Superior temporal gyrus (tissue), 1 donor: ENCODE measurements at regions not wholly inside any gene's neighbourhood (a gene's known extent, or its start where the extent isn't known, plus 50 kb on each side); places are given as distances from the start of the nearest gene placed in this dataset.
A peak's percentile ranks its signal among the peaks of the same experiment; 100 is the strongest.

Experiments used
- DNase-seq: peaks from one replicate; pipeline ENCODE4 v3.0.0-alpha.2; 2016; ENCODE audit errors: extremely low spot score

DNA sequence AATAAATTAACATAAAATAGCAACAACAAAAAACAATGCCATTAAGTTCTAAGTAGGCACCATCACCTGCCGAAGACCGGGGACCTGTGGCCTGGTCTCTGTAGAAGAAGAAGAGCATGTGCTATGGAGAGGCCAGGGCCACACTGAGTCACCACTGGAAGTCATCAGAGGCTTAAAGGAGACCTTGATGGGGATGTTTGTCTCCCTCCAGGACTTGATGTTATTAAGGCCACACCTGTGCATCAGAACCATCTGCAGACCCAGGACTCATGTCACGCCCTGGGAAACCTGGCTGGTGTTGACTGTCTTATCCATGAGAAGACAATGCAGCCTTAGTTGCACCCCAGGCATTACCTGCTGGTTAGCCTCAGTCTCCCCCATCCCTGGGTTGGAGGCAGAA, 292.3 kb downstream of the AACS start:
- DNase-seq, result no peak

DNA sequence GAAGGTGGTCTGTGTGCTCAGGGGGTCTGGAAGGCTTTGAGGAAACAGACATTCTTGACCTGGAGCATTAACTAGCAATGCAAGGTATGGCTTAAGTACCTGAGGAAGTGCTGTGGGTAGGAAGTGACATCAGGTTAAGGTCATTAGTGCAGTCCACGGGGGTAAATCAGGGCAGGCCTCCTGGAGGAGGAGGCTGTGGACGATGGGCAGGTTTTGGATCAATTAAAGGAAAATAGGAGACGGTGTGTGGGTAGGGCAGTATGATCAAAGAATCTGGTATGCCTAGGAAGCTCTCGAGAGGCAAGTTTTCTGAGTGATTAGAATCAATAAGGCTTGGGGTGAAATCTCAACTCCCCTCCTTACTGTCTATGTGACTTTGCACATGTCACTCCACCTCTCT, 295.3 kb downstream of the AACS start:
- no peak for DNase-seq

DNA sequence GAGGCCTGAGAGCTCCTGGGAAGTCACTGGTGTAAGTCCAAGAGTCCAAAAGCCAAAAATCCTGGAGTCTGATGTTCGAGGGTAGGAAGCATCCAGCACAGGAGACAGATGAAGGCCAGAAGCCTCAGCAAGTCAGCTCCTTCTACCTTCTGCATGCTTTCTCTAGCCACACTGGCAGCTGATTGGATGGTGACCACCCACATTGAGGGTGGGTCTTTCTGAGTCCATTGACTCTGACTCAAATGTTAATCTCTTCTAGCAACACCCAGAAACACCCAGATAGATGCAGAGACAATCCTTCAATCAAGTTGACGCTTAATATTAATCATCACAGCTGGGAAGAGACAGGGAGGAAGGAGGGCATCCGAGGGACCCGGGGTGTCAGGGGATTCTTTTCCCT, 305.8 kb downstream of the AACS start:
- DNase-seq, result no peak

DNA sequence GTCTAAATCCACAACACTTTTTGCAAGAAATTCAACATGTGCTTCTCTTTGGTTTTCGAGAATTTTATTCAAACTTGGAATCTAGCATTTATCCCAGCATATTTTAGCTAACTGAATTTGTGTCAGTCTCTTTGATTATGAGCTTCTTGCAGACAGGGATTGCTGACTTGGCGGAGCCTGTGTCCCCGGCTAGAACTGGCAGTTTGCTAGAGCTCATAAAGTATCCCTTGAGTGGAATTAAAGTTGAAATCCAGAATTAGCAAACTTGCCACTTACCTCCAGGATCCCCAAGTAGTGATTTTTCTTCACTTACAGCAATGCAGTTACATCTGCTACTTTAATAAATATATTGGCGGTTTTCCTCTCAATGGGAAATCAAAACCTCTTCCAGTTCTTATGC, 306.9 kb downstream of the AACS start:
- no peak for DNase-seq

DNA sequence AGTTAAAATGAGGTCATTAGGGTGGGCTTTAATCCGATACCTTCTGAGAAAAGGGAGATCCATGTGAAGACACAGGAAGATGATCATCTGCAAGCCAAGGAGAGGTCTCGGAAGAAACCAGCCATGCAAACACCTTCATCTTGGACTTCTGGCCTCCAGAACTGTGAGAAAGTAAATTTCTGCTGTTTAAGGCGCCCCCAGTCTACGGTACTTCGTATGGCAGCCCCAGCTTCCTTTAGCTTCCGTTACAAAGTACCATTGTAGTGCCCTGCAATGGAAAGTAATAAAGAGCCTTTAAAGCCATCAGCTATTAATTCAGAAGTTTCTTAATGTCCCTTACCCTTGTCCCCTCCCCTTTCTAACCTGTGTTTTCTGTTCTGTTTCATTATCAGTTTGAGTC, 308.1 kb downstream of the AACS start:
- DNase-seq, result no peak

DNA sequence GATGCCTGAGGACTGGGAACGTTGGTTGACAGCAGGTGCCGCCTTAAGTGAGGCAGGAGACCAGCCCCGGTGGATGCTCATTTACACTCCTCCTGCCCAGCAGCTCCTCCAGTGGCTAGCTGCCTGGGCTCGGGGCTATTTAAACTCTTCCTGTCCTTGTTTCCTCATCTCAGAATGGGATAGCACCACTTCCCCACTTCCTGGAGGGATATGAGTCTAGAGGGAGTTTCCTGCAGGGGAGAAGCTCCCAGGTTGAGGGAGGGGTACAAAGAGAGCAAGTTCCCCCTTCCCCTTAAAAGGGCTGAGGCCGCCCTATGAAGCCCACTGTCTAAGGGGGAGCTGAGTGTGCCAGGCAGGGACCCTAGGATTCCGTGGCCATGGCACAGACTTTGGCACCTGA, 311.2 kb downstream of the AACS start:
- no peak for DNase-seq

DNA sequence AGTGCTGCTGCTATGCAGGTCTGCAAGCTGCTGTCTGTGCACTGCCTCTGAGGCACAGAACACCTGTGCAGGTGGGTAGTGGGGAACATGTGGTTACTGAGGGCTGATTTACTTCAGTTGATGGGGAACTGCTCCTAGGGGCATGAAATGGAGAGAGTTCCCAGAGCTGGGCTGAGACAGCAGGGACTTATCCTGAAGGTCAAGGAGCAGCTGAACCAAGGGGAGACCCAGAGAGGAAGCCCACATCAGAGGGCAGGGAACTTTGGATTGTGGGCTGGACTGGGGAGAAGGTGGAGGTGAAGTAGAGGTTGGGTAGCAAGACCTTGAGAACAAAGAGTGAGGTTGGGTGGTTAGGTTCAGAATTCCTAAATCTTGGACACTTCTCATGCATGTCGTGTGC, 311.9 kb downstream of the AACS start:
- no peak for DNase-seq

DNA sequence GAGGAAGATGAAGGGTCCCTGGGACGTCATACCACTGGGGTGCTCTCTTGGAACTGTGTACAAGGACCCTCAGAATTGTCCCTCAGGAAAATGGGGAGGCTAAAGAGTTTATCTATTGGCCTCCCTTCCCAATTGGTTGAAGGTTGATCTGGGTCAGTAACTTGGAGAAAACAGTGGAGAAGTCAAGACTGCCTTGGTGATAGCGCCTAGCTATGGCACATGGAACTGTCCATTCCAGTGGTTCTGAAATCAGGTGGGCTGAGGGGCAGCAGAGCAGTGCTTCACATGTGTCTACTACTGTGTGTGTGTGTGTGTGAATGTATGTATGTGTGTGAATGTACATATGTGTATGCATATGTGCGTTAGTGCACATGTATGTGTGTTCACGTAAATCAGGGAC, 316.1 kb downstream of the AACS start:
- no peak for DNase-seq

DNA sequence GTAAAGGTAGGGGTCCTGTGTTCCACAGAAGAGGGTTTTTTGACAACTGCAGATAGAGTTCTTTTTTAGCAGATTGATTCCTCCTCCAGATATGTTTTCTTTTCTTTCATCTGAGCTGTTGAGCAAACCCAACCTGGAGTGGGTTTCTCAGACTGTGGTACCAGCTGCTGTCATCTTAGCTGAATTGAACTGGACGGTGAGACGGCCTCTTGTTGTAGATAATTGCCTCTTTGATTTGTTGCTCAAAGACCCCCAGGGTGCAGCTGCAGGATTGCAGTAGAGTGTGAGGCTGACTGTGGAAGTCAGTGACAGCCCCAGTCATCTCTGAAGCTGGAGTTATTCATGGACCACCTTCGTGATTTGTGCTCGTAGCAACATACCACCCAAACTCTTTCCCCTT, 317.7 kb downstream of the AACS start:
- DNase-seq, result no peak

DNA sequence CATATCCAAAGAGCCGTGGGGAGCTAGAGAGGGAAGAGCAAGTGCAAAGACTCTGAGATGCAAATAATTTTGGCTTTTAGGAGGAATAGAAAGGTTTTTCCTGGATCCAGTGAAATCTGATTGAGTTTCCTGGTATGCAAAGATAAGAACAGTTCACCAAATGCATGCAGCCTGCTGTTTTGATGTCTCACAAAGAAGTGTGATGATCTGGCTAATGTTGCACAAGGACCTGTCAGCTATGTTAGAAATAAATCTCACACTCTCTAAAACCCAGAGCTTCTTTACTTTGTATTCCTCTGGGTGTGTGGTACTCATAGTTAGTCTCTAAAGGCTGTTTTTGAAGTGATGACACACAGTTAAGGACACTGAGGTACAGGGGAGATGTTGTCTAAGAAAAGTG, 321.4 kb downstream of the AACS start:
- DNase-seq, result no peak

DNA sequence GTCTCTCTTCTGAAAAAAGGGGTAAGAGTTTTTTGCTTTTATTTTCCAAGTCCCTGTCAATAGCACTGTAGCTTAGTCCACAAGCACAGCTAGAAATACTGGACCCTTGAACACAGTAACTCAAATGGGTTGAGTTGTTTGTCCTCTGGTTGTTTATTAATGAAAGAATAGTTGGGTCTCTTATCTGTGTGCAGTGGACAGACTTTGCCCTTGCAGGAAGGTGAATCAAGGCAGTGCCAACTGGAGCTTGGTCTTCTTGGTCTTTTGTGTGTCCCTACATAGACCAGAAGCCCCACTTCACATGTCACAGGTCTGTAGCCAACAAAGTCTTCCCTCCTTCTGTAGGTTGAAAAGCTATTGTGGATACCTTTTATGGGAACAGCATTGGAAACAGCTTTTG, 322.0 kb downstream of the AACS start:
- no peak for DNase-seq

DNA sequence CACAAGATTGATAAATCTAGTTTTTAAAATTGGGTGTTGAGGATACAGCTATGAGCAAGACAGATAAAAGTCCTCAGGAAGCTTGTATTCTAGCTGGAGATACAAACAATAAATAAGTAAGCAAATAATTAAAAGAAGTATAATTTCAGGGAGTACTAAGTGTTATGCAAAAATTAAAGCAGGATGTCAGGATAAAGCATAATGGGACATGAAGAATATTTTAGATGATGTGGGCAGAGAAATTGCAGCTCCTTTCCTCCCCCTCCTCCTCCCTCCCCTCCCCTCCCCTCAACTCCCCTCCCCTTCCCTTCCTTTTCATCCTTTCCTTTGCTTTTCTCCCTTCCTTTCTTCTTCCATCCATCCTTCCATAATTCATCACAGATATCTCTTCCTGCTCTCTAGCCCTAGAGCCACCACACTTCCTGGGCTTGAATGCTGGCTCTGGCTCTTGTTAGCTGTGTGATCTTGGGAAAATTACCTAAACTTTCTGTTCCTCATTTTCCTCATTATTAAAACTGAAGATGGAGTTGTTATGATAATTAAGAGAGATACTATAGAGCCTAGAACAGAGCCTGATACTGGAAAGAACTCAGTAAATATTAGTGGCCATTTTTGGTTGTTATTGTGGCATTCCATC, 323.9 kb downstream of the AACS start:
- DNase-seq, result no peak

DNA sequence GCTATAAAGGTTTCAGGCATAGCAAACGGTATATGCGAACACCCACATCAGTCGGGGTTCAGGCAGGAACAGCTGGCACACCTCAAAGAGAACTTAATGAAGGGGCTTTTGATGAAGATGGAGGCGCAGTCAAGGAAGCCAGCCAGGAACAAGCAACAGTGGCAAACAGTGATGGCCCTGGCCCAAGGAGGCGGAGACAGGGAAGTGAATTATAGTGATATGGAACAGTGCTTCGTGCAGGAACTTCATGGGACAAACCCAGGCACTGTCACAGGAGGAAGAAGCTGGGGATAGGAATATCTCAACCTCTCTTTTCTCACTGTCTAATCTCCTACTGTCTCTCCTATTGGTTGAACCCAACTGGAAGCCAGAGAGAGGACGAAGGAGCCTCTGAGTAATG, 328.3 kb downstream of the AACS start:
- no peak for DNase-seq

DNA sequence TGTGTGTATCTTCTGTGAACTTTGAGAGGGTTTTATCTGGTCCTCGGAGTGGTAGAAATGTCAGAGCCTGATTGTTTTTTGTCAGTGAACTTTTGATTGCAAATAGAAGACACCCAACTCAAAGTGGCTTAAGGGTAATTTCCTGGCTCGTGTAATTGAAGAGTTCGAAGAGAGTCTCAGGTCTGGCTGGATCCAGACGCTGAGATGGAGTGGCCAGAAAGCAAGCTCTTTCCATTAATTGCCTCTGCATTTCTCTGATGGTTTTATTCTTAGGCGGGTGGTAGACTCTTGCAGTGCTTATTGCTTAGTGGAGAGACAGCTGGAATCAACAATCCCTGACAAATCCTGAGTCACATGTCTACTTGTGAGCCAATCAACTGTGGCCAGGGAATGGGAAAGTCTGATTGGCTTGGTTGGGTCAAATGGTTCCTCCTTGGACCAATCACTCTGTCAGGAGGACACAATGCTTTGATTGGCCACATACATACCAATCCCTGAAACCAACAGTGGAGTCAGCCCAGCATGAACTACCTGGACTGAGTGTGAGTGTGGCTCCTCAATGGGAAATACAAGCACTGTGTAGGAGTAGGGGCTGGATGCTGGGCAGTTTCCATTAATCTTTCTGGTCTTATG, 330.5 kb downstream of the AACS start:
- no peak for DNase-seq

DNA sequence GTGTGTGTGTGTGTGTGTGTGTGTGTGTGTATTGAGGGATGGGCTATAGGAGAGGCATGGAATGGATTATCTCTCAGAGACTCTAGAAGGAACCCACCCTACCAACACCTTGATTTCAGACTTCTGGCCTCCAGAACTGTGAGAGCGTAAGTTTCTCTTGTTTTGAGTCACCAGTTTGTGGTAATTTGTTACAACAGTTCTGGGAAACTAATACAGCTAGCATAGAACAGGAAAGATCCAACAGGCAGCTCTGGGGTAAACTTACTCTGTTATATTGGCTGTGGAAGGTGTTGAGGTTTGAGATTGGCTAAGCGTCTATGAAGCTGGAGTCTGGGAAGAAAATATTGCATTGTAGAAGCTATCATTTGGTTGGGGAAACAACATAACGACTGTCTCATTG, 334.3 kb downstream of the AACS start:
- no peak for DNase-seq

DNA sequence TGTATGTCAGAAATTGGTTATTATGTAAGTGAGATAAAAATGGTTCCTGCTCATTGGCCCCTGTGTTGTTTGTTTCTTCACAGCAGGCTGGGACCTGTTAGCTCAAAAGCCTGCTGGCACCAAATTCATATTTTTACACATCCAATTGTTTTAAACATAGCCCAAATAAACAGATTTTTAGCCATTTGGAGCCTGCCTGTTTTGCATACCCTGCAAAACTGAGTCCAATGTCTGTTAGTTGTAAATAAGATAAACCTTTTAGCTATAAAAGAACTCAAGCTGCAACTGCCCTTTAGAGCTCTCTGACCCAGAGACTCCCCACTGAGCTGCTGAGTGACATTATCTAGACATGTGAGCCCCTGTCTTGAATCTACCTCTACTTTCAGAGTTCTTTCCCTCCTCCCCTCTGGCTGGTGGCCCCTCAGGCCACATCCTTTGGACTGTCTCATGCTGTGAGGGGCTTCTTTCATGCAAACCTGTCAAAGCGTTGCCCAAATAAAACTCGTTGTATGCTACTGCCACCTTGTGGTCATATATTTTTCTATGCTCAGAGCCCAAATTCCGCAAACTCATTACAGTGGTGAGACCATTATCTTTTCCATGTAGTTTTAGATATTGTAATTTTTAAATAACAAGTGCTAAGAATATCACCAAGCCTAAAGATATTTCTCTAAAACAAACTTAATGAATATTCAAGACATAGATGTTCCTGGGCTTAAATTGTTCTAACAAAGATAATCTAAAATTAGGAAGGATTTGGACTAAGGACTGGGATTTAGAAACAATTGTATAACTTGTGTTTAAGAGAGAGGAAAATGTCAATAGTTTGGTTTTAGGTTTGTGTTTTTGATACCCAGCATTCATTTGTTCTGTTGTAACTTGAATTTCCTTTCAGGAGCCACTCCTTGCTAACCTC, 337.9 kb downstream of the AACS start:
- peak; percentile 70 for DNase-seq

DNA sequence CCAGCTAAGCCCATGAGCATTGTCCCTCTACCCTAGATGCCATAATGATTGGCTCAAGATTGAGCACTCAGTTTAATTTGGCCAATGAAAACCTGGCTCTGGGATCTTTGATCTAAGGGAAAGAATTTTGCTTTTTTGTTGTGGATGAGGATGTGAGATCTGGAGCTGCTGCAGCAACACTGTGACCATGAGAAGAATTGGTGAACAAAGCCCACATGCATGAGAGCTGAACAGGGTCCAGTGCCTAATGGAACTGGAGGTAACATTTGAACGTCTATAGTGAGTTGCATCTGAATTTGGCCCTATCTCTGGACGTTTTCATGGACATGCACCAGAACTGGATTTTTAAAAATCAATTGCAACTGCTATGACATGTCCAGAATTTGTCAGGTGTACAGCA, 338.6 kb downstream of the AACS start:
- DNase-seq, result no peak

DNA sequence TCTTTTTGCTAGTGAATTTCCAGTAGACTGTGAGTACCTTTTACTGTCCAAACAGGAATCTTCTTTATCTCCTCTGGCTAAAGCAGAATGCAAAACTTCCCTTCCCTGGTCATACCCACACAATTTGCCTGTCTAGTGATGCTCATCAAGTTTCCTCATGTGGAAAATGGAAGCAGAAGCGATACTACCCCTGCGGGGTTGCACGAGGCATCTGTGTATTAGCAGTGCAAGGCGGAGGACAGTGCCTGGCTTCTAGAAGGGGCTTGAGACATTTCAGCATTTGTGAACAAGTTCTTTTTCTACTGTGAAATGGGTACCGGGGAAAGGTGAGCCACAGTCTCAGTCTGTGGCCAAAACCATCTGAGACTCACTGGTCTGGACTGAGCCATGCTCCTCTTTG, 340.9 kb downstream of the AACS start:
- no peak for DNase-seq

DNA sequence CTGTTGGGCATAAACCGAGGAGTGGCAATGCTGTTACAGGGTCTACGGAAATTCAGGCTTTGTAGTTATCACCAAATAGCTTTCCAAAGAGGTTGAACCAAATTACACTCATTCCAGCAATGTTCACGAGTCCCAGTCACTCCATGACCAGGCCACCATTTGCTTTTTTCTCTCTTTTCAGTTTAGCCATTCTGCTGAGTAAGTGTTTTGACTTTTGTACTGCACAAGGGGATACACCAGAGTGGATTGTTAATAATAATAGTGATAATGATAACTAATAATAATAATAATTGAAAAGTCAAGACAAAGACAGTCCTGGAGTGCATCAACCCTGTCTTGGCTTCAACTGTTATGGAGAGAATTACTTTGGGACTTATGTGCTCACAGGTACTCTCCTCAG, 343.5 kb downstream of the AACS start:
- no peak for DNase-seq

DNA sequence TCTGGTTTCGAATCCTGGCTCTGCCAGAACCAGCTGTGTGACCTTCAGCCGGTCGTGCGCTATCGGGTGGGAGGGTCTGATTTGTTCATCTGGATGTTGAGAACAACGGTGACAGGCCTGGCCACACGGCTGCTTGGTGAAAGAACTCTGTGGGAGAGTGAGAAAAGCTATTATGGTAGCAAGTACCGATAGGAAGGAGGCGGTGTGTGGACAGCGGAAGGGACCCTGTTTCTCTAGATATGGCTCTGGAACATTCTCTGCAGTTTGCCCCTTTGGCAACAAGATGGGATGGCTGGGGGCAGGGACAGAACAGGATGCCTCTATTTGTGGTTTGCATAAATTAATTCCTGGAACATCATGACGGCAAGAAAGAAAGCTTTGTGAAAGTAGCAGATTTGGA, 347.3 kb downstream of the AACS start:
- peak; percentile 68 for DNase-seq

DNA sequence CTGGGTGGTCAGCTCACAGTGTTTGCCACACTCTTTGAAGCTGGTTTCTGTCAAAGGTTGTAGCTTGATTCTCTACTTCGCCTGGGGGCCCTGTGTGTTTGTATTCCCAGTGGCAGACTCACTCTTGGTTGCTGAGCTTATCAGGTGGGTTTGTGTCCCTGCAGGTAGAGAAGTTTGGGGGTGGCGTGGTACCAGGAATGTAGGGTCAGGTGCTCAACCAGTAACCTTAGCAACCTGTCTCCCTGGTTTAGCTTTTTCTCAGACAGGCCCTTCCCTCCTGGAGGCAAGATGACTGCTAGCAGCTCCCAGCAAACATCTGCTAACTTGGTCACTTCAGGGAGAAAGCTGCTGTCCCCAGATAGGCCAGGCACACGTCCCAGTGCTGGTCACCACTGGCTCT, 352.2 kb downstream of the AACS start:
- DNase-seq, result no peak

DNA sequence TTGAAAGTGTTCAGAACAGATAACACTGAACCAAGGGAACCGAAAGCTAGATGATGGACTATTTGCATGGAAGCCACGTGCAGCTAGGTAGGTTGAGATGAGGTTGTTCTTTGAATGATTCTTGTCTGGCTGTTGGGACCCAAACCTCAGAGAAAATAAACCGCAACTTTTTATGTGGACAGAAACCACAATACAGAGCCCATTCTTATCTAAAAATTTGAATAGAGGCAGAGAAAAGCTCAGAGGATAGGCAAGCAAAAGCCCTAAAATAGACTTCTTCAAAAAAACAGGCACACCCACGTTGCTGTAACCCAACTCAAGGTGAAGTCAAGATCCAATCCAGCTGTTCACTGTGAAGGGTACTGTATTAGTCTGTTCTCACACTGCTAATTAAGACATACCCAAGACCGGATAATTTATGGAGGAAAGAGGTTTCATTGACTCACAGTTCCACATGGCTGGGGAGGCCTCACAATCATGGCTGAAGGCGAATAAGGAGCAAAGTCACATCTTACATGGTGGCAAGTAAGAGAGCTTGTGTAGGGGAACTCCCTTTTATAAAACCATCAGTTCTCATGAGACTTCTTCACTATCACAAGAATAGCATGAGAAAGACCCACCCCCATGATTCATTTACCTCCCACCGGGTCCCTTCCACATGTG, 353.8 kb downstream of the AACS start:
- DNase-seq, result no peak

DNA sequence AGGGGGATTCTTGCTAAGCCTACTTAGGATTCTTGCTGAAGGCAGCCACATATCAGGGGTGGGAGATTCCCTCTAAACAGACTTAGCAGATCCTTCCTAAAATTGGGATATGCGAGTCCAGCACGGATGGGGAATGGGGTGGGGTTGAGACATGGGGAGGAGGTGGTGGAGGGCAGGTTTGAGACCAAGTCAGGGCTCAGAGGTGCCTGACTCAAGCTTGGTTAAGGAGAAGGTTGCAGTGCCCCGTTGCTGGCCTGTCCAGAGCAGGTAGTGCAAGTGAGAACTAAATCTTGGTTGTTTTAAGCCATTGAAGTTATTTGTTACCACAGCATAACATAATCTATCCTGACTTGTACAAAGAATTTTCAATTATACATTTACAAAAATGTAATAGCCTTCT, 359.7 kb downstream of the AACS start:
- no peak for DNase-seq
